HG02981 (cell line): ENCODE measurements at regions not wholly inside any gene's neighbourhood (a gene's known extent, or its start where the extent isn't known, plus 50 kb on each side); places are given as distances from the start of the nearest gene placed in this dataset.

Source experiments
- ATAC-seq: cut with Tn5 transposase; IDR thresholded peaks from one replicate; pipeline ENCODE4 v1.9.1; 2021; ENCODE audit warnings: mild to moderate bottlenecking, moderate library complexity; ENCODE audit not compliant: unreplicated experiment

GRCh38 chr2:37858400-37858711, 66.7 kb upstream of the RMDN2 start:
- ATAC-seq, result no peak

GRCh38 chr2:37858725-37859267, 66.3 kb upstream of the RMDN2 start:
- no peak for ATAC-seq

- no peak for ATAC-seq
Observed at GRCh38 chr2:37862620-37863019, 62.5 kb upstream of the RMDN2 start.

GRCh38 chr2:37864217-37864616, 60.9 kb upstream of the RMDN2 start:
- ATAC-seq, result no peak

- no peak for ATAC-seq
Observed at GRCh38 chr2:37865640-37866039, 59.4 kb upstream of the RMDN2 start.

- no peak for ATAC-seq
Observed at GRCh38 chr2:37866171-37866934, 58.7 kb upstream of the RMDN2 start.

- ATAC-seq, result no peak
Observed at GRCh38 chr2:37867166-37867565, 57.9 kb upstream of the RMDN2 start.

- ATAC-seq, result no peak
Observed at GRCh38 chr2:37868866-37869265, 56.2 kb upstream of the RMDN2 start.

GRCh38 chr2:37869304-37869703, 55.8 kb upstream of the RMDN2 start:
- ATAC-seq, result no peak

- no peak for ATAC-seq
Observed at GRCh38 chr2:37869771-37870170, 55.3 kb upstream of the RMDN2 start.

- ATAC-seq, result no peak
Observed at GRCh38 chr2:37870829-37871228, 54.3 kb upstream of the RMDN2 start.

GRCh38 chr2:37871456-37872191, 53.5 kb upstream of the RMDN2 start:
- peak; percentile 59 for ATAC-seq

- ATAC-seq, result no peak
Observed at GRCh38 chr2:37872192-37872750, 52.8 kb upstream of the RMDN2 start.

- no peak for ATAC-seq
Observed at GRCh38 chr2:37873229-37873628, 51.9 kb upstream of the RMDN2 start.

- ATAC-seq, result no peak
Observed at GRCh38 chr2:37873749-37874330, 51.2 kb upstream of the RMDN2 start.

GRCh38 chr2:37874470-37874869, 50.6 kb upstream of the RMDN2 start:
- ATAC-seq, result peak; percentile 58
